ENCODE measurements at regions not wholly inside any gene's neighbourhood (a gene's known extent, or its start where the extent isn't known, plus 50 kb on each side); places are given as distances from the start of the nearest gene placed in this dataset.

GRCh38 chr12:9348906-9349518 is 140.8 kb upstream of the PZP start:
- DNase-seq (ENCODE audit: low spot score) (no peak), ATAC-seq (no peak)
- H3K36me3 Mint-ChIP-seq (ENCODE audit: low read depth), result peaks cover 31% of the 10 kb centered on the region
- TF ChIP-seq EZH2phosphoT487 (IDR thresholded peaks at IDR 0.05; ENCODE audit: unreplicated experiment) (no peak), ZNF114 (CRISPR knock-in tag; IDR thresholded peaks at IDR 0.05) (no peak), CTCF (conservative IDR thresholded peaks at IDR 0.05; ENCODE audit: low read depth in 2 of 2) (no peak), ZNF331 (CRISPR knock-in tag; IDR thresholded peaks at IDR 0.05; ENCODE audit: low read depth) (no peak), NANOG (IDR thresholded peaks at IDR 0.05; ENCODE audit: borderline replicate concordance) (no peak), REST (IDR thresholded peaks at IDR 0.05; ENCODE audit: unreplicated experiment) (no peak), STAT1 (IDR thresholded peaks at IDR 0.05; ENCODE audit: unreplicated experiment) (no peak), EZH2 (IDR thresholded peaks at IDR 0.05; ENCODE audit: low read depth, unreplicated experiment) (no peak), JUNB (IDR thresholded peaks at IDR 0.05; ENCODE audit: unreplicated experiment) (no peak), CREB1 (CRISPR knock-in tag; IDR thresholded peaks at IDR 0.05; ENCODE audit: low read depth) (no peak), POLR2AphosphoS5 (IDR thresholded peaks at IDR 0.05; ENCODE audit: low read depth) (no peak)
- TF ChIP-seq, protein P1, sequence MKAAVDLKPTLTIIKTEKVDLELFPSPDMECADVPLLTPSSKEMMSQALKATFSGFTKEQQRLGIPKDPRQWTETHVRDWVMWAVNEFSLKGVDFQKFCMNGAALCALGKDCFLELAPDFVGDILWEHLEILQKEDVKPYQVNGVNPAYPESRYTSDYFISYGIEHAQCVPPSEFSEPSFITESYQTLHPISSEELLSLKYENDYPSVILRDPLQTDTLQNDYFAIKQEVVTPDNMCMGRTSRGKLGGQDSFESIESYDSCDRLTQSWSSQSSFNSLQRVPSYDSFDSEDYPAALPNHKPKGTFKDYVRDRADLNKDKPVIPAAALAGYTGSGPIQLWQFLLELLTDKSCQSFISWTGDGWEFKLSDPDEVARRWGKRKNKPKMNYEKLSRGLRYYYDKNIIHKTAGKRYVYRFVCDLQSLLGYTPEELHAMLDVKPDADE (IDR thresholded peaks at IDR 0.05), result no peak
- TF ChIP-seq, protein P2, sequence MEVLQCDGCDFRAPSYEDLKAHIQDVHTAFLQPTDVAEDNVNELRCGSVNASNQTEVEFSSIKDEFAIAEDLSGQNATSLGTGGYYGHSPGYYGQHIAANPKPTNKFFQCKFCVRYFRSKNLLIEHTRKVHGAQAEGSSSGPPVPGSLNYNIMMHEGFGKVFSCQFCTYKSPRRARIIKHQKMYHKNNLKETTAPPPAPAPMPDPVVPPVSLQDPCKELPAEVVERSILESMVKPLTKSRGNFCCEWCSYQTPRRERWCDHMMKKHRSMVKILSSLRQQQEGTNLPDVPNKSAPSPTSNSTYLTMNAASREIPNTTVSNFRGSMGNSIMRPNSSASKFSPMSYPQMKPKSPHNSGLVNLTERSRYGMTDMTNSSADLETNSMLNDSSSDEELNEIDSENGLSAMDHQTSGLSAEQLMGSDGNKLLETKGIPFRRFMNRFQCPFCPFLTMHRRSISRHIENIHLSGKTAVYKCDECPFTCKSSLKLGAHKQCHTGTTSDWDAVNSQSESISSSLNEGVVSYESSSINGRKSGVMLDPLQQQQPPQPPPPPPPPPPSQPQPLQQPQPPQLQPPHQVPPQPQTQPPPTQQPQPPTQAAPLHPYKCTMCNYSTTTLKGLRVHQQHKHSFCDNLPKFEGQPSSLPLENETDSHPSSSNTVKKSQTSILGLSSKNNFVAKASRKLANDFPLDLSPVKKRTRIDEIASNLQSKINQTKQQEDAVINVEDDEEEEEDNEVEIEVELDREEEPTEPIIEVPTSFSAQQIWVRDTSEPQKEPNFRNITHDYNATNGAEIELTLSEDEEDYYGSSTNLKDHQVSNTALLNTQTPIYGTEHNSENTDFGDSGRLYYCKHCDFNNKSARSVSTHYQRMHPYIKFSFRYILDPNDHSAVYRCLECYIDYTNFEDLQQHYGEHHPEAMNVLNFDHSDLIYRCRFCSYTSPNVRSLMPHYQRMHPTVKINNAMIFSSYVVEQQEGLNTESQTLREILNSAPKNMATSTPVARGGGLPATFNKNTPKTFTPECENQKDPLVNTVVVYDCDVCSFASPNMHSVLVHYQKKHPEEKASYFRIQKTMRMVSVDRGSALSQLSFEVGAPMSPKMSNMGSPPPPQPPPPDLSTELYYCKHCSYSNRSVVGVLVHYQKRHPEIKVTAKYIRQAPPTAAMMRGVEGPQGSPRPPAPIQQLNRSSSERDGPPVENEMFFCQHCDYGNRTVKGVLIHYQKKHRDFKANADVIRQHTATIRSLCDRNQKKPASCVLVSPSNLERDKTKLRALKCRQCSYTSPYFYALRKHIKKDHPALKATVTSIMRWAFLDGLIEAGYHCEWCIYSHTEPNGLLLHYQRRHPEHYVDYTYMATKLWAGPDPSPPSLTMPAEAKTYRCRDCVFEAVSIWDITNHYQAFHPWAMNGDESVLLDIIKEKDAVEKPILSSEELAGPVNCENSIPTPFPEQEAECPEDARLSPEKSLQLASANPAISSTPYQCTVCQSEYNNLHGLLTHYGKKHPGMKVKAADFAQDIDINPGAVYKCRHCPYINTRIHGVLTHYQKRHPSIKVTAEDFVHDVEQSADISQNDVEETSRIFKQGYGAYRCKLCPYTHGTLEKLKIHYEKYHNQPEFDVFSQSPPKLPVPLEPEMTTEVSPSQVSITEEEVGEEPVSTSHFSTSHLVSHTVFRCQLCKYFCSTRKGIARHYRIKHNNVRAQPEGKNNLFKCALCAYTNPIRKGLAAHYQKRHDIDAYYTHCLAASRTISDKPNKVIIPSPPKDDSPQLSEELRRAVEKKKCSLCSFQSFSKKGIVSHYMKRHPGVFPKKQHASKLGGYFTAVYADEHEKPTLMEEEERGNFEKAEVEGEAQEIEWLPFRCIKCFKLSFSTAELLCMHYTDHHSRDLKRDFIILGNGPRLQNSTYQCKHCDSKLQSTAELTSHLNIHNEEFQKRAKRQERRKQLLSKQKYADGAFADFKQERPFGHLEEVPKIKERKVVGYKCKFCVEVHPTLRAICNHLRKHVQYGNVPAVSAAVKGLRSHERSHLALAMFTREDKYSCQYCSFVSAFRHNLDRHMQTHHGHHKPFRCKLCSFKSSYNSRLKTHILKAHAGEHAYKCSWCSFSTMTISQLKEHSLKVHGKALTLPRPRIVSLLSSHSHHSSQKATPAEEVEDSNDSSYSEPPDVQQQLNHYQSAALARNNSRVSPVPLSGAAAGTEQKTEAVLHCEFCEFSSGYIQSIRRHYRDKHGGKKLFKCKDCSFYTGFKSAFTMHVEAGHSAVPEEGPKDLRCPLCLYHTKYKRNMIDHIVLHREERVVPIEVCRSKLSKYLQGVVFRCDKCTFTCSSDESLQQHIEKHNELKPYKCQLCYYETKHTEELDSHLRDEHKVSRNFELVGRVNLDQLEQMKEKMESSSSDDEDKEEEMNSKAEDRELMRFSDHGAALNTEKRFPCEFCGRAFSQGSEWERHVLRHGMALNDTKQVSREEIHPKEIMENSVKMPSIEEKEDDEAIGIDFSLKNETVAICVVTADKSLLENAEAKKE (CRISPR knock-in tag; IDR thresholded peaks at IDR 0.05), result no peak
- H3K4me3 Mint-ChIP-seq, result no peak overlapping the region
- no peaks in the 10 kb centered on the region; the same call in 2 of the 3 replicates for H3K4me1 Mint-ChIP-seq
- Histone ChIP-seq H3K9me2 (ENCODE audit: insufficient read depth) (peaks cover 4% of the 10 kb centered on the region; the same call in 1 of the 2 replicates), H3K4me3 (no peak overlapping the region), H3K4me1 (ENCODE audit: insufficient read depth) (no peaks in the 10 kb centered on the region), H3K27me3 (ENCODE audit: insufficient read depth) (no peaks in the 10 kb centered on the region), H4K20me1 (replicated peaks; ENCODE audit: insufficient read depth) (no peaks in the 10 kb centered on the region), H3K4me2 (no peak overlapping the region), H2AFZ (no peak overlapping the region), H3K79me2 (replicated peaks; ENCODE audit: insufficient read depth) (no peaks in the 10 kb centered on the region), H3F3A (replicated peaks; ENCODE audit: low read depth) (no peaks in the 10 kb centered on the region), H3K27ac (ENCODE audit: low read depth) (no peak overlapping the region), H3K36me3 (ENCODE audit: insufficient read depth) (no peaks in the 10 kb centered on the region)
- peaks cover 27% of the 10 kb centered on the region for H3K9me3 Mint-ChIP-seq
- no peak overlapping the region for H3K27ac Mint-ChIP-seq
- peaks cover 8% of the 10 kb centered on the region for H3K27me3 Mint-ChIP-seq (ENCODE audit: insufficient read depth, low read depth, poor library complexity)

Data from GM23338 (cell line).